MM.1S (cell line): ENCODE measurements at regions not wholly inside any gene's neighbourhood (a gene's known extent, or its start where the extent isn't known, plus 50 kb on each side); places are given as distances from the start of the nearest gene placed in this dataset.
"Not testable (repeated sequence)": the region's sequence is repeated elsewhere in the genome, so short reads cannot be mapped to it uniquely, and the experiment has no call there.

Experiments
- DNase-seq: peaks from one replicate; pipeline ENCODE4 v3.0.0-alpha.2; 2015
- H2AFZ ChIP-seq: fragments of 300-600 bp; sonication (generic); 2 replicates; pipeline ENCODE4 v1.6.0; 2016; ENCODE audit warnings: antibody characterized with exemption, low read length
- H3F3A ChIP-seq: fragments of 300-600 bp; sonication (generic); 2 replicates; pipeline ENCODE4 v1.6.1; 2016; ENCODE audit warnings: mild to moderate bottlenecking, antibody characterized with exemption, low read length, moderate library complexity, mixed read lengths; ENCODE audit not compliant: insufficient read depth
- H3K27ac ChIP-seq: fragments of 300-600 bp; sonication (generic); 2 replicates; pipeline ENCODE4 v1.5.1; 2016; ENCODE audit warnings: mild to moderate bottlenecking, low read length
- H3K27me3 ChIP-seq: fragments of 300-600 bp; sonication (generic); replicated peaks from 2 replicates; pipeline ENCODE4 v1.6.0; 2016; ENCODE audit warnings: low read length; ENCODE audit not compliant: insufficient read depth
- H3K36me3 ChIP-seq: fragments of 300-600 bp; sonication (generic); replicated peaks from 2 replicates; pipeline ENCODE4 v1.6.1; 2016; ENCODE audit warnings: mild to moderate bottlenecking, low read length, mixed read lengths; ENCODE audit not compliant: insufficient read depth
- H3K4me1 ChIP-seq: fragments of 300-600 bp; sonication (generic); 2 replicates; pipeline ENCODE4 v1.6.1; 2016; ENCODE audit warnings: low read length, mixed read lengths
- H3K4me2 ChIP-seq: fragments of 300-600 bp; sonication (generic); 2 replicates; pipeline ENCODE4 v1.6.0; 2016; ENCODE audit warnings: low read depth, low read length
- H3K4me3 ChIP-seq: fragments of 300-600 bp; sonication (generic); 2 replicates; pipeline ENCODE4 v1.5.1; 2016; ENCODE audit warnings: low read length, mixed read lengths
- H3K79me2 ChIP-seq: fragments of 300-600 bp; sonication (generic); 2 replicates; pipeline ENCODE4 v1.6.1; 2016; ENCODE audit warnings: mixed run types, low read length, mixed read lengths
- H3K9ac ChIP-seq: fragments of 300-600 bp; sonication (generic); 2 replicates; pipeline ENCODE4 v1.6.1; 2016; ENCODE audit warnings: low read length, mixed read lengths
- H3K9me2 ChIP-seq: fragments of 300-600 bp; sonication (generic); replicated peaks from 2 replicates; pipeline ENCODE4 v1.6.1; 2016; ENCODE audit warnings: mild to moderate bottlenecking, low read length, mixed read lengths; ENCODE audit not compliant: insufficient read depth
- H3K9me3 ChIP-seq: fragments of 300-600 bp; sonication (generic); replicated peaks from 2 replicates; pipeline ENCODE4 v1.6.1; 2016; ENCODE audit warnings: mild to moderate bottlenecking, low read length, mixed read lengths; ENCODE audit not compliant: insufficient read depth
- H4K20me1 ChIP-seq: fragments of 300-600 bp; sonication (generic); 2 replicates; pipeline ENCODE4 v1.6.1; 2016; ENCODE audit warnings: mild to moderate bottlenecking, low read length, moderate library complexity, mixed read lengths; ENCODE audit not compliant: insufficient read depth
- EZH2 ChIP-seq: fragments of 300-600 bp; sonication (generic); optimal IDR thresholded peaks from 2 replicates; pipeline ENCODE3; 2017; ENCODE audit warnings: low read depth, mild to moderate bottlenecking, antibody characterized with exemption, low read length, mixed read lengths
- EZH2phosphoT487 ChIP-seq: fragments of 300-600 bp; sonication (generic); IDR thresholded peaks from 2 replicates; pipeline ENCODE4 v1.6.1; 2018; ENCODE audit warnings: antibody characterized with exemption, low read length
- TF ChIP-seq, protein P1 (sequence below): fragments of 300-600 bp; sonication (generic); IDR thresholded peaks from 2 replicates; pipeline ENCODE4 v1.5.1; 2016; ENCODE audit warnings: antibody characterized with exemption, low read length, mixed read lengths

GRCh38 chr12:14239935-14240872, 125.3 kb upstream of the ATF7IP start:
- H3K36me3 ChIP-seq, result no peaks in the 10 kb centered on the region
- peak overlapping the region; percentile 58; the same call in 1 of the 2 replicates for H3K27ac ChIP-seq
- H3K9me2 ChIP-seq, result no peaks in the 10 kb centered on the region
- no peak for TF ChIP-seq EZH2phosphoT487
- TF ChIP-seq, protein P1, sequence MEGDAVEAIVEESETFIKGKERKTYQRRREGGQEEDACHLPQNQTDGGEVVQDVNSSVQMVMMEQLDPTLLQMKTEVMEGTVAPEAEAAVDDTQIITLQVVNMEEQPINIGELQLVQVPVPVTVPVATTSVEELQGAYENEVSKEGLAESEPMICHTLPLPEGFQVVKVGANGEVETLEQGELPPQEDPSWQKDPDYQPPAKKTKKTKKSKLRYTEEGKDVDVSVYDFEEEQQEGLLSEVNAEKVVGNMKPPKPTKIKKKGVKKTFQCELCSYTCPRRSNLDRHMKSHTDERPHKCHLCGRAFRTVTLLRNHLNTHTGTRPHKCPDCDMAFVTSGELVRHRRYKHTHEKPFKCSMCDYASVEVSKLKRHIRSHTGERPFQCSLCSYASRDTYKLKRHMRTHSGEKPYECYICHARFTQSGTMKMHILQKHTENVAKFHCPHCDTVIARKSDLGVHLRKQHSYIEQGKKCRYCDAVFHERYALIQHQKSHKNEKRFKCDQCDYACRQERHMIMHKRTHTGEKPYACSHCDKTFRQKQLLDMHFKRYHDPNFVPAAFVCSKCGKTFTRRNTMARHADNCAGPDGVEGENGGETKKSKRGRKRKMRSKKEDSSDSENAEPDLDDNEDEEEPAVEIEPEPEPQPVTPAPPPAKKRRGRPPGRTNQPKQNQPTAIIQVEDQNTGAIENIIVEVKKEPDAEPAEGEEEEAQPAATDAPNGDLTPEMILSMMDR, result no peak
- TF ChIP-seq EZH2, result no peak
- H3K4me2 ChIP-seq, result peak overlapping the region; percentile 77
- peak overlapping the region; percentile 59 for H3K4me3 ChIP-seq
- peaks cover 7% of the 10 kb centered on the region for H3K4me1 ChIP-seq
- H3K27me3 ChIP-seq, result no peaks in the 10 kb centered on the region
- peak overlapping the region; percentile 32; the same call in 1 of the 2 replicates for H3K9ac ChIP-seq
- no peaks in the 10 kb centered on the region for H3K9me3 ChIP-seq
- H3K79me2 ChIP-seq, result no peaks in the 10 kb centered on the region
- H3F3A ChIP-seq, result peaks cover 14% of the 10 kb centered on the region
- H4K20me1 ChIP-seq, result no peaks in the 10 kb centered on the region
- DNase-seq, result peak; percentile 21
- peak overlapping the region; percentile 90 for H2AFZ ChIP-seq

GRCh38 chr12:14240873-14241220, 124.6 kb upstream of the ATF7IP start:
- H3K4me3 ChIP-seq, result no peak overlapping the region
- no peaks in the 10 kb centered on the region for H3K36me3 ChIP-seq
- peaks cover 14% of the 10 kb centered on the region for H3F3A ChIP-seq
- H3K4me2 ChIP-seq, result peak overlapping the region; percentile 77; the same call in 1 of the 2 replicates
- no peaks in the 10 kb centered on the region for H3K27me3 ChIP-seq
- H3K4me1 ChIP-seq, result peaks cover 7% of the 10 kb centered on the region
- H4K20me1 ChIP-seq, result no peaks in the 10 kb centered on the region
- H3K9me2 ChIP-seq, result no peaks in the 10 kb centered on the region
- H3K9me3 ChIP-seq, result no peaks in the 10 kb centered on the region
- TF ChIP-seq, protein P1, result no peak
- no peak for TF ChIP-seq EZH2phosphoT487
- TF ChIP-seq EZH2, result no peak
- peak overlapping the region; percentile 90 for H2AFZ ChIP-seq
- H3K27ac ChIP-seq, result no peak overlapping the region; the same call in 1 of the 2 replicates
- no peak overlapping the region for H3K9ac ChIP-seq
- no peak for DNase-seq
- no peaks in the 10 kb centered on the region for H3K79me2 ChIP-seq

DNA sequence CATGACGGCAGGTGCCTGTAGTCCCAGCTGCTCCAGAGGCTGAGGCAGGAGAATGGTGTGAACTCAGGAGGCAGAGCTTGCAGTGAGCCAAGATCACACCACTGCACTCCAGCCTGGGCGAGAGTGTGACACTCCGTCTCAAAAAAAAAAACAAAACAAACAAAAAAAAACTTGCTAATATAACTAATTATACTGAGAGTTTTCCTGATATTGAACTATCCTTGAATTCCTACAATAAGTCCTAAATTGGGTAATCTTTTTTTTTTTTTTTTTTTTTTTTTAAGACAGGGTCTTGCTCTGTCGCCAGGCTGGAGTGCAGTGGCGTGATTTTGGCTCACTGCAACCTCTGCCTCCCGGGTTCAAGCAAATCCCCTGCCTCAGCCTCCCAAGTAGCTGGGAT, 122.7 kb upstream of the ATF7IP start:
- not testable (repeated sequence) for H3K36me3 ChIP-seq, H3K9ac ChIP-seq, H3K9me2 ChIP-seq, DNase-seq, H3K79me2 ChIP-seq, H4K20me1 ChIP-seq, H3K4me3 ChIP-seq, H3K27me3 ChIP-seq, H2AFZ ChIP-seq, H3K27ac ChIP-seq, H3K9me3 ChIP-seq, H3K4me1 ChIP-seq, H3K4me2 ChIP-seq
- peaks cover 14% of the 10 kb centered on the region for H3F3A ChIP-seq

DNA sequence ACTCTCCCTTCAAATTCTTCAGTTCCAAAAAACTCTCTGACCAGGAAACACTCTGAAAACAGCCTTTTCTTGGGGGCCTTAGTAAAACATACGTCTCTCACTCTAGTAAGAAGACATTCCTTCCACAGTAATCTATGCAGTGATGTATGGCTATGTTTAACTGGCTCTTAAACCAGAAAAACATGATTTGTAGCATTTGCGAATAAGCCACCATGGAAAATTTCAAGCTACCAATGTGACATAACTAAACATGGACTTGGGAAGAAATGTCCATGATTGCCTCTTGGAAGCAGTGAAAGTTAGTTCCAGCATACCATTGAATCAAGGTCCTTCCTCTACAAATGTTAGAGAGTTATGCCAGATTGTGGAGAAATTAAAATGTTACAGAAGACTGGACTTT, 121.5 kb upstream of the ATF7IP start:
- Histone ChIP-seq H2AFZ (no peak overlapping the region), H3K27me3 (no peaks in the 10 kb centered on the region), H3K4me3 (no peak overlapping the region), H3K4me2 (no peak overlapping the region), H3K4me1 (peaks cover 7% of the 10 kb centered on the region), H3K79me2 (no peaks in the 10 kb centered on the region), H4K20me1 (no peaks in the 10 kb centered on the region), H3K9me2 (no peaks in the 10 kb centered on the region), H3K9ac (no peak overlapping the region), H3K9me3 (no peaks in the 10 kb centered on the region), H3F3A (peaks cover 14% of the 10 kb centered on the region), H3K36me3 (no peaks in the 10 kb centered on the region), H3K27ac (no peak overlapping the region)
- no peak for DNase-seq
- TF ChIP-seq, protein P1, result no peak
- TF ChIP-seq EZH2 (no peak), EZH2phosphoT487 (no peak)
